IPS-20b (cell line): ENCODE measurements at regions not wholly inside any gene's neighbourhood (a gene's known extent, or its start where the extent isn't known, plus 50 kb on each side); places are given as distances from the start of the nearest gene placed in this dataset.
"Not testable (repeated sequence)": the region's sequence is repeated elsewhere in the genome, so short reads cannot be mapped to it uniquely, and the experiment has no call there.

Source experiments
- H3K27ac ChIP-seq: one replicate; pipeline ENCODE4 v1.5.1; 2013; ENCODE audit warnings: low read length
- H3K27me3 ChIP-seq: 2 replicates; pipeline ENCODE4 v1.6.1; 2013; ENCODE audit warnings: mild to moderate bottlenecking, low read length, inconsistent platforms; ENCODE audit not compliant: insufficient read depth
- H3K36me3 ChIP-seq: 2 replicates; pipeline ENCODE4 v1.6.1; 2013; ENCODE audit warnings: low read depth, mild to moderate bottlenecking, inconsistent platforms, low read length, moderate library complexity; ENCODE audit not compliant: insufficient read depth
- H3K4me1 ChIP-seq: 2 replicates; pipeline ENCODE4 v1.6.1; 2013; ENCODE audit warnings: mild to moderate bottlenecking, control low read depth, inconsistent platforms, low read length, moderate library complexity; ENCODE audit not compliant: insufficient read depth
- H3K4me3 ChIP-seq: 2 replicates; pipeline ENCODE4 v1.5.1; 2013; ENCODE audit warnings: mild to moderate bottlenecking, low read length, inconsistent platforms
- H3K9ac ChIP-seq: 2 replicates; pipeline ENCODE4 v1.6.1; 2013; ENCODE audit warnings: low read depth, mild to moderate bottlenecking, inconsistent platforms, low read length, moderate library complexity
- H3K9me3 ChIP-seq: 2 replicates; pipeline ENCODE4 v1.6.1; 2013; ENCODE audit warnings: mild to moderate bottlenecking, low read depth, low read length, inconsistent platforms; ENCODE audit not compliant: insufficient read depth

DNA sequence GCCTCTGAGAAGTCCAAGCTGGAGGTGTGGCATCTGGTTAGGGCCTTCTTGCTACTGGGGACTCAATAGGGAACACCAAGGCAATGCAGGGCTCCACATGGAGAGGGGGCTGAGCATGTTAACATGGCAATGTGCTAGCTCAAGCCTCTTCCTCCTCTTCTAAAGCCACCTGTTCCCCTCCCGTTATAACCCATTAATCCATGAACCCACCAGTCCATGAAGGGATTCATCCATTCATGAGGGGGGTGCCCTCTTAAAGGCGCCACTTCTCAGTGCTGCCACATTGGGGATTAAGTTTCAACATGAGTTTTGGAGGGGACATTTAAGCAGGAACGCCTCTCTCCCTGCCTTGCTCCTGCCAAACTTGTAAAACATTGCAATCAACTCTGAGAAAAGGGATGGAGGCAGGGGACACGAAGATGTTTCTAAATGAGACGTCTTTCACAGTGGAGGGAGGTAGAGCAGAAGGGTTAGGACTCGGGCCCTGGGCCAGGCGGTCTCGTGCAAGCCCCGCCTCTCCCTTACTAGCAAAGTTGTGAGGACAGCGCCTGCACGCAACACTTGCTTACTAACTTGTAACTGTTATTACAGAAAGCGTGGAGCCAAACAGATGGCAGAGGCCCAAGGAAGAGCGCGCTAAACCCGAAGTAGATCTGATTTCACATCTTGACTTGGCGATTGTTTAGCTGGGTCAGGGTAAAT lies 118.2 kb upstream of the ZNF516 start:
- Histone ChIP-seq H3K9me3 (no peaks in the 10 kb centered on the region), H3K36me3 (no peaks in the 10 kb centered on the region), H3K9ac (no peak overlapping the region), H3K27me3 (peaks cover 6% of the 10 kb centered on the region), H3K27ac (no peak overlapping the region), H3K4me3 (no peak overlapping the region), H3K4me1 (no peaks in the 10 kb centered on the region)

- H3K36me3 ChIP-seq, H3K27ac ChIP-seq, H3K9me3 ChIP-seq, H3K27me3 ChIP-seq, H3K4me1 ChIP-seq, H3K9ac ChIP-seq, H3K4me3 ChIP-seq: not testable (repeated sequence)
Observed at GRCh38 chr18:76611750-76612045, 116.7 kb upstream of the ZNF516 start.

GRCh38 chr18:76610933-76611749 lies 116.1 kb upstream of the ZNF516 start:
- H3K9ac ChIP-seq = no peak overlapping the region
- H3K4me1 ChIP-seq = no peaks in the 10 kb centered on the region
- H3K27ac ChIP-seq = no peak overlapping the region
- H3K9me3 ChIP-seq = no peaks in the 10 kb centered on the region
- H3K4me3 ChIP-seq = no peak overlapping the region
- H3K36me3 ChIP-seq = no peaks in the 10 kb centered on the region
- no peaks in the 10 kb centered on the region for H3K27me3 ChIP-seq

DNA sequence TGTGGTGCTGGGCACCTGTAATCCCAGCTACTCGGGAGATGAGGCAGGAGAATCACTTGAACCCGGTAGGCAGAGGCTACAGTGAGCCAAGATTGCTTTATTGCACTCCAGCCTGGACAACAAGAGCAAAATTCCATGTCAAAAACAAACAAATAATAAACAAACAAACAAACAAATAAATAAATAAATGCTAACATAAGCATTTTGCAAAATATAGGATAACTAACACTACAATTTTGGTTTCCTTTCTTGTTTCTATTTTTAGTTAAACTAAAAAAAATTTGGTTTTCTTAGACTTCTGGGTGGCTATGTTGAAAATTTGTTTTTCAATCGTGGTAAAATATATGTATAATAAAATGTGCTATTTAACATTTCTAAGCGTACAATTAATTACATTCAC lies 115.0 kb upstream of the ZNF516 start:
- no peak overlapping the region for H3K9ac ChIP-seq
- H3K4me3 ChIP-seq = no peak overlapping the region

GRCh38 chr18:76605341-76605929 lies 110.4 kb upstream of the ZNF516 start:
- no peak overlapping the region for H3K9ac ChIP-seq
- H3K9me3 ChIP-seq = no peaks in the 10 kb centered on the region
- no peaks in the 10 kb centered on the region for H3K4me1 ChIP-seq
- H3K27me3 ChIP-seq = no peaks in the 10 kb centered on the region
- H3K36me3 ChIP-seq = no peaks in the 10 kb centered on the region
- no peak overlapping the region for H3K4me3 ChIP-seq
- H3K27ac ChIP-seq = no peak overlapping the region

More for the DNA sequence above, 115.0 kb upstream of the ZNF516 start:
- Histone ChIP-seq H3K27ac (no peak overlapping the region), H3K36me3 (no peaks in the 10 kb centered on the region), H3K9me3 (no peaks in the 10 kb centered on the region), H3K4me1 (no peaks in the 10 kb centered on the region), H3K27me3 (no peaks in the 10 kb centered on the region)

GRCh38 chr18:76604935-76605240 lies 109.8 kb upstream of the ZNF516 start:
- H3K9me3 ChIP-seq = no peaks in the 10 kb centered on the region
- no peak overlapping the region for H3K4me3 ChIP-seq
- no peak overlapping the region for H3K27ac ChIP-seq
- H3K9ac ChIP-seq = no peak overlapping the region
- no peaks in the 10 kb centered on the region for H3K4me1 ChIP-seq
- H3K36me3 ChIP-seq = no peaks in the 10 kb centered on the region
- no peaks in the 10 kb centered on the region for H3K27me3 ChIP-seq

GRCh38 chr18:76604108-76604934 lies 109.3 kb upstream of the ZNF516 start:
- Histone ChIP-seq H3K4me3 (no peak overlapping the region), H3K9me3 (no peaks in the 10 kb centered on the region), H3K36me3 (no peaks in the 10 kb centered on the region), H3K9ac (no peak overlapping the region), H3K27ac (no peak overlapping the region), H3K27me3 (no peaks in the 10 kb centered on the region), H3K4me1 (no peaks in the 10 kb centered on the region)

- Histone ChIP-seq H3K36me3 (no peaks in the 10 kb centered on the region), H3K9ac (no peak overlapping the region), H3K27me3 (no peaks in the 10 kb centered on the region), H3K27ac (no peak overlapping the region), H3K9me3 (no peaks in the 10 kb centered on the region), H3K4me3 (no peak overlapping the region), H3K4me1 (no peaks in the 10 kb centered on the region)
Observed at GRCh38 chr18:76602191-76602590, 107.1 kb upstream of the ZNF516 start.

- H3K4me3 ChIP-seq = not testable (repeated sequence)
Observed at GRCh38 chr18:76600076-76600475, 105.0 kb upstream of the ZNF516 start.

GRCh38 chr18:76594966-76595365 lies 99.9 kb upstream of the ZNF516 start:
- H3K9ac ChIP-seq = no peak overlapping the region
- H3K27me3 ChIP-seq = no peaks in the 10 kb centered on the region
- no peak overlapping the region for H3K27ac ChIP-seq

More at GRCh38 chr18:76600076-76600475, 105.0 kb upstream of the ZNF516 start:
- not testable (repeated sequence) for H3K36me3 ChIP-seq, H3K9ac ChIP-seq, H3K27ac ChIP-seq, H3K9me3 ChIP-seq, H3K27me3 ChIP-seq, H3K4me1 ChIP-seq

GRCh38 chr18:76593843-76594242 lies 98.8 kb upstream of the ZNF516 start:
- no peak overlapping the region for H3K27ac ChIP-seq
- H3K9ac ChIP-seq = no peak overlapping the region
- no peak overlapping the region for H3K4me3 ChIP-seq
- no peaks in the 10 kb centered on the region for H3K9me3 ChIP-seq
- H3K27me3 ChIP-seq = no peaks in the 10 kb centered on the region
- no peaks in the 10 kb centered on the region for H3K36me3 ChIP-seq
- H3K4me1 ChIP-seq = peaks cover 2% of the 10 kb centered on the region; the same call in 1 of the 2 replicates

More at GRCh38 chr18:76594966-76595365, 99.9 kb upstream of the ZNF516 start:
- no peaks in the 10 kb centered on the region for H3K36me3 ChIP-seq
- H3K4me3 ChIP-seq = no peak overlapping the region
- no peaks in the 10 kb centered on the region for H3K4me1 ChIP-seq
- H3K9me3 ChIP-seq = no peaks in the 10 kb centered on the region
